ENCODE measurements at regions not wholly inside any gene's neighbourhood (a gene's known extent, or its start where the extent isn't known, plus 50 kb on each side); places are given as distances from the start of the nearest gene placed in this dataset.

DNA sequence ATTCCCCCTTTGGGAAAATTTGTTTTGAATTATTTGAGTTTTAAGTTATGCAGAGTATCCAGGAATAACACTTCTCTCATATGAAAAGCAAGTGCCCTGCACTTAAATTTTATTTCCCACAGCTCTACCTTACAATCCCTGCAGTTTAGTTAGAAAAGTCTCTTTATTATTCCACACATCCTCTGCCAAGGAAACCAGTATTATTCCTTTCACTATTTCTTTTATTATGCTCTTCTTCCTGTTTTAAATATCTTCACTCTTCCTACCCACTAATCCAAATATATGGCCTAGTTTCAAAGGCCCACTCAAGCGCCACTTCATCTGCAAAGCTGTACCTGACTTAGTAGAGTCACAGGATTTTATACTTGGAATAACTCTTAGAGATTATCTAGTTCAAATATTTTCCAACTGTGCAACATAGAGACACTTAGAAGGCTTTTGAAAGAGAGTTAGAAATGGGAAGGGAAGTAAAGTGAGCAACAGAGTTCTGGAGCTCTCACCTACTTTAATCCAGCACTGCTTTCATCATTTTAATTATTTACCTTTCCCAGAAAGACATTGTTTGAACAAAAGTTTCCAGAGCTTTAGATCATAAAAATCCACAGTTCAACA, 97.2 kb upstream of the LYPLAL1 start:
- no peak for TF ChIP-seq CTCF (IDR thresholded peaks at IDR 0.05)
- no peak for TF ChIP-seq POLR2A (IDR thresholded peaks at IDR 0.05; ENCODE audit: low read length)
- no peak for TF ChIP-seq RAD21 (conservative IDR thresholded peaks at IDR 0.05 in 1 of 2, IDR thresholded peaks at IDR 0.05 in 1 of 2)
- TF ChIP-seq KDM1A (IDR thresholded peaks at IDR 0.05; ENCODE audit: low read depth) = no peak
- no peak for TF ChIP-seq ESRRA (IDR thresholded peaks at IDR 0.05; ENCODE audit: borderline replicate concordance, low read length)
- no peak for TF ChIP-seq GATA3 (IDR thresholded peaks at IDR 0.05; ENCODE audit: borderline replicate concordance)
- no peak for TF ChIP-seq MAZ (IDR thresholded peaks at IDR 0.05; ENCODE audit: borderline replicate concordance, low read depth, low read length)
